MCF 10A (cell line): ENCODE measurements at regions not wholly inside any gene's neighbourhood (a gene's known extent, or its start where the extent isn't known, plus 50 kb on each side); places are given as distances from the start of the nearest gene placed in this dataset.
"Not testable (repeated sequence)": the region's sequence is repeated elsewhere in the genome, so short reads cannot be mapped to it uniquely, and the experiment has no call there.

Experiments
- BruUV-seq: library from RNA; stranded (reverse); fragments of 400-500 nt; replicated peaks from 2 replicates; lab custom pipeline; 2021; lab: Mats Ljungman, UMichigan
- CTCF ChIA-PET: fragments of 300-600 bp; sonication (Branson Sonifier 250); formaldehyde crosslinking; extraction: SDS; loops from one replicate; lab custom pipeline; 2021; ENCODE audit warnings: antibody characterized with exemption, inconsistent platforms; lab: Yijun Ruan, JAX
- POLR2A ChIA-PET: fragments of 300-600, 350-650 bp; sonication (Branson Sonifier 250); formaldehyde crosslinking; extraction: SDS; loops from one replicate; lab custom pipeline; 2020; ENCODE audit warnings: antibody characterized with exemption, inconsistent platforms; lab: Yijun Ruan, JAX
- DNase-seq: peaks from one replicate; pipeline ENCODE4 v3.0.0-alpha.2; 2018; ENCODE audit not compliant: unreplicated experiment
- H3K27ac Mint-ChIP-seq: one replicate; pipeline ENCODE4 v1.8.0; 2022; ENCODE audit warnings: mild to moderate bottlenecking, low read depth, mixed read lengths; ENCODE audit not compliant: unreplicated experiment
- H3K27me3 Mint-ChIP-seq: one replicate; pipeline ENCODE4 v1.8.0; 2022; ENCODE audit warnings: mixed read lengths; ENCODE audit not compliant: insufficient read depth, unreplicated experiment
- H3K36me3 Mint-ChIP-seq: one replicate; pipeline ENCODE4 v1.8.0; 2022; ENCODE audit warnings: mild to moderate bottlenecking, moderate library complexity, mixed read lengths; ENCODE audit not compliant: insufficient read depth, unreplicated experiment
- H3K4me1 Mint-ChIP-seq: one replicate; pipeline ENCODE4 v1.8.0; 2022; ENCODE audit warnings: mixed read lengths; ENCODE audit not compliant: insufficient read depth, unreplicated experiment
- H3K4me3 Mint-ChIP-seq: one replicate; pipeline ENCODE4 v1.8.0; 2022; ENCODE audit warnings: mild to moderate bottlenecking, moderate library complexity, mixed read lengths; ENCODE audit not compliant: unreplicated experiment
- H3K9me3 Mint-ChIP-seq: one replicate; pipeline ENCODE4 v1.8.0; 2022; ENCODE audit warnings: mixed read lengths; ENCODE audit not compliant: unreplicated experiment
- CTCF ChIP-seq: fragments of 200-600 bp; IDR thresholded peaks from one replicate; pipeline ENCODE4 v1.8.0; 2022; ENCODE audit warnings: antibody characterized with exemption, mild to moderate bottlenecking; ENCODE audit not compliant: unreplicated experiment
- intact Hi-C: fragments of 100-400 bp; cut with micrococcal nuclease; formaldehyde crosslinking; loops from 2 replicates; pipeline ENCODE4 v1.14.1; 2022

- Mint-ChIP-seq H3K36me3 (no peaks in the 10 kb centered on the region), H3K4me1 (no peaks in the 10 kb centered on the region), H3K27me3 (no peaks in the 10 kb centered on the region), H3K9me3 (peaks cover 7% of the 10 kb centered on the region), H3K4me3 (no peak overlapping the region), H3K27ac (no peak overlapping the region)
- ChIA-PET CTCF (interaction anchor here (0.6 to 0.7 kb wide), 3 partner anchors 57 to 476 kb away, joined by 3 read pairs; no protein-coding TSS in a partner anchor), POLR2A (no interaction called here)
- no peak for DNase-seq
- BruUV-seq = no TSS peak
- intact Hi-C loops = no loop called here
- TF ChIP-seq CTCF = no peak
Observed at GRCh38 chr9:74044844-74045243, 452.3 kb upstream of the RORB start.

- Mint-ChIP-seq H3K36me3 (no peaks in the 10 kb centered on the region), H3K9me3 (peaks cover 24% of the 10 kb centered on the region), H3K27me3 (no peaks in the 10 kb centered on the region), H3K27ac (no peak overlapping the region), H3K4me3 (no peak overlapping the region), H3K4me1 (no peaks in the 10 kb centered on the region)
- intact Hi-C loops = no loop called here
- DNase-seq = no peak
- POLR2A ChIA-PET = no interaction called here
- no peak for TF ChIP-seq CTCF
- BruUV-seq = no TSS peak
- CTCF ChIA-PET = no interaction called here
Observed at GRCh38 chr9:74056023-74056422, 441.1 kb upstream of the RORB start.

GRCh38 chr9:74057051-74057450 is 440.1 kb upstream of the RORB start:
- DNase-seq, H3K4me3 Mint-ChIP-seq, H3K36me3 Mint-ChIP-seq, BruUV-seq, CTCF ChIA-PET, H3K4me1 Mint-ChIP-seq, H3K27me3 Mint-ChIP-seq, POLR2A ChIA-PET, intact Hi-C loops, H3K27ac Mint-ChIP-seq: not testable (repeated sequence)
- peaks cover 30% of the 10 kb centered on the region for H3K9me3 Mint-ChIP-seq

GRCh38 chr9:74064702-74065101 is 432.4 kb upstream of the RORB start:
- ChIA-PET POLR2A (no interaction called here), CTCF (interaction anchor here (0.8 kb wide), 1 partner anchor 247 kb away, joined by 4 read pairs; no protein-coding TSS in a partner anchor)
- Mint-ChIP-seq H3K4me3 (no peak overlapping the region), H3K27me3 (no peaks in the 10 kb centered on the region), H3K27ac (no peak overlapping the region), H3K9me3 (peaks cover 29% of the 10 kb centered on the region), H3K4me1 (no peaks in the 10 kb centered on the region), H3K36me3 (no peaks in the 10 kb centered on the region)
- no TSS peak for BruUV-seq
- no peak for DNase-seq
- intact Hi-C loops = no loop called here
- no peak for TF ChIP-seq CTCF

GRCh38 chr9:74066128-74066527 is 431.0 kb upstream of the RORB start:
- intact Hi-C loops = no loop called here
- Mint-ChIP-seq H3K27me3 (no peaks in the 10 kb centered on the region), H3K4me3 (no peak overlapping the region), H3K36me3 (no peaks in the 10 kb centered on the region), H3K9me3 (peaks cover 22% of the 10 kb centered on the region), H3K27ac (no peak overlapping the region), H3K4me1 (no peaks in the 10 kb centered on the region)
- TF ChIP-seq CTCF = no peak
- POLR2A ChIA-PET = no interaction called here
- no TSS peak for BruUV-seq
- DNase-seq = no peak
- CTCF ChIA-PET = interaction anchor here (0.6 to 0.8 kb wide), 2 partner anchors 19 to 865 kb away, joined by 3 to 5 read pairs; no protein-coding TSS in a partner anchor
